ENCODE measurements at regions not wholly inside any gene's neighbourhood (a gene's known extent, or its start where the extent isn't known, plus 50 kb on each side); places are given as distances from the start of the nearest gene placed in this dataset.
A peak's percentile ranks its signal among the peaks of the same experiment; 100 is the strongest.
"Not testable (repeated sequence)": the region's sequence is repeated elsewhere in the genome, so short reads cannot be mapped to it uniquely, and the experiment has no call there.

GRCh38 chr9:62730229-62731000 lies 1540.6 kb downstream of the SPATA31A7 start:
- CTCF ChIA-PET; DNase-seq; H3K9me3 Mint-ChIP-seq; H3K27ac Mint-ChIP-seq; H3K36me3 Mint-ChIP-seq (ENCODE audit: low read depth); H3K4me3 Mint-ChIP-seq; H3K27me3 Mint-ChIP-seq; intact Hi-C loops (cut with micrococcal nuclease); H3K4me1 Mint-ChIP-seq (ENCODE audit: low read depth); POLR2A ChIA-PET: not testable (repeated sequence)
- peak; percentile 75 for ATAC-seq

GRCh38 chr9:62731015-62731414 lies 1541.2 kb downstream of the SPATA31A7 start:
- H3K36me3 Mint-ChIP-seq (ENCODE audit: low read depth); DNase-seq; intact Hi-C loops (cut with micrococcal nuclease): not testable (repeated sequence)

GRCh38 chr9:62737004-62737606 lies 1547.3 kb downstream of the SPATA31A7 start:
- H3K27ac Mint-ChIP-seq; H3K4me3 Mint-ChIP-seq; H3K4me1 Mint-ChIP-seq (ENCODE audit: low read depth); H3K9me3 Mint-ChIP-seq; ATAC-seq; CTCF ChIA-PET; H3K27me3 Mint-ChIP-seq; H3K36me3 Mint-ChIP-seq (ENCODE audit: low read depth); intact Hi-C loops (cut with micrococcal nuclease); POLR2A ChIA-PET; DNase-seq: not testable (repeated sequence)

More at GRCh38 chr9:62731015-62731414, 1541.2 kb downstream of the SPATA31A7 start:
- H3K9me3 Mint-ChIP-seq; POLR2A ChIA-PET; H3K4me3 Mint-ChIP-seq; H3K27ac Mint-ChIP-seq; H3K4me1 Mint-ChIP-seq (ENCODE audit: low read depth); H3K27me3 Mint-ChIP-seq; ATAC-seq; CTCF ChIA-PET: not testable (repeated sequence)

GRCh38 chr9:62737915-62738314 lies 1548.1 kb downstream of the SPATA31A7 start:
- CTCF ChIA-PET; H3K4me1 Mint-ChIP-seq (ENCODE audit: low read depth); POLR2A ChIA-PET; ATAC-seq; DNase-seq; H3K27me3 Mint-ChIP-seq; H3K4me3 Mint-ChIP-seq; intact Hi-C loops (cut with micrococcal nuclease); H3K36me3 Mint-ChIP-seq (ENCODE audit: low read depth); H3K27ac Mint-ChIP-seq; H3K9me3 Mint-ChIP-seq: not testable (repeated sequence)

GRCh38 chr9:62745774-62746529 lies 1556.1 kb downstream of the SPATA31A7 start:
- H3K4me3 Mint-ChIP-seq; DNase-seq; H3K27me3 Mint-ChIP-seq; ATAC-seq; intact Hi-C loops (cut with micrococcal nuclease); H3K27ac Mint-ChIP-seq; CTCF ChIA-PET; H3K36me3 Mint-ChIP-seq (ENCODE audit: low read depth); H3K4me1 Mint-ChIP-seq (ENCODE audit: low read depth); H3K9me3 Mint-ChIP-seq; POLR2A ChIA-PET: not testable (repeated sequence)

All from activated CD8-positive, alpha-beta T cell treated with anti-CD3 and anti-CD28 coated beads for 36 hours (primary cell).